ENCODE measurements at regions not wholly inside any gene's neighbourhood (a gene's known extent, or its start where the extent isn't known, plus 50 kb on each side); places are given as distances from the start of the nearest gene placed in this dataset.

GRCh38 chr18:76756531-76757253, 65.7 kb upstream of the ZNF236 start:
- TF ChIP-seq CTCF (IDR thresholded peaks at IDR 0.05) (no peak), POLR2A (IDR thresholded peaks at IDR 0.05) (no peak)

Data from right lobe of liver (tissue), 4 donors.